GM23248 (cell line): ENCODE measurements at regions not wholly inside any gene's neighbourhood (a gene's known extent, or its start where the extent isn't known, plus 50 kb on each side); places are given as distances from the start of the nearest gene placed in this dataset.

Source experiments
- DNase-seq: peaks from one replicate; pipeline ENCODE4 v3.0.0-alpha.2; 2015
- H2AFZ ChIP-seq: fragments of 200-600 bp; sonication (generic); 2 replicates; pipeline ENCODE4 v1.6.1; 2016; ENCODE audit warnings: antibody characterized with exemption
- H3F3A ChIP-seq: fragments of 200-600 bp; sonication (generic); 2 replicates; pipeline ENCODE4 v1.6.1; 2016; ENCODE audit warnings: mild to moderate bottlenecking, antibody characterized with exemption, mixed run types; ENCODE audit not compliant: insufficient read depth
- H3K27ac ChIP-seq: fragments of 200-600 bp; sonication (generic); 2 replicates; pipeline ENCODE4 v1.5.1; 2016; ENCODE audit warnings: mild to moderate bottlenecking
- H3K27me3 ChIP-seq: fragments of 200-600 bp; sonication (generic); replicated peaks from 2 replicates; pipeline ENCODE4 v1.6.1; 2016; ENCODE audit warnings: mild to moderate bottlenecking; ENCODE audit not compliant: insufficient read depth
- H3K36me3 ChIP-seq: fragments of 200-600 bp; sonication (generic); 2 replicates; pipeline ENCODE4 v1.6.1; 2016; ENCODE audit warnings: low read depth, mild to moderate bottlenecking
- H3K4me1 ChIP-seq: fragments of 200-600 bp; sonication (generic); 2 replicates; pipeline ENCODE4 v1.6.1; 2016; ENCODE audit warnings: mild to moderate bottlenecking; ENCODE audit not compliant: insufficient read depth
- H3K4me2 ChIP-seq: fragments of 200-600 bp; sonication (generic); one replicate; pipeline ENCODE4 v1.6.1; 2016; ENCODE audit warnings: mild to moderate bottlenecking; ENCODE audit not compliant: unreplicated experiment
- H3K4me3 ChIP-seq: fragments of 200-600 bp; sonication (generic); 2 replicates; pipeline ENCODE4 v1.5.1; 2016; ENCODE audit warnings: mild to moderate bottlenecking
- H3K79me2 ChIP-seq: fragments of 200-600 bp; sonication (generic); 2 replicates; pipeline ENCODE4 v1.6.1; 2016; ENCODE audit warnings: mild to moderate bottlenecking; ENCODE audit not compliant: insufficient read depth
- H3K9ac ChIP-seq: fragments of 200-600 bp; sonication (generic); 2 replicates; pipeline ENCODE4 v1.6.1; 2016; ENCODE audit warnings: mild to moderate bottlenecking
- H3K9me2 ChIP-seq: fragments of 200-600 bp; sonication (generic); 2 replicates; pipeline ENCODE4 v1.6.1; 2016; ENCODE audit warnings: mixed run types, mild to moderate bottlenecking, moderate library complexity; ENCODE audit not compliant: insufficient read depth
- H3K9me3 ChIP-seq: fragments of 200-600 bp; sonication (generic); one replicate; pipeline ENCODE4 v1.6.1; 2017; ENCODE audit warnings: low read depth
- H4K20me1 ChIP-seq: fragments of 200-600 bp; sonication (generic); 2 replicates; pipeline ENCODE4 v1.6.0; 2016; ENCODE audit not compliant: insufficient read depth
- EZH2 ChIP-seq: fragments of 200-600 bp; sonication (generic); IDR thresholded peaks from 2 replicates; pipeline ENCODE4 v1.6.1; 2018; ENCODE audit warnings: antibody characterized with exemption, mild to moderate bottlenecking; ENCODE audit not compliant: insufficient read depth, poor library complexity, severe bottlenecking
- EZH2phosphoT487 ChIP-seq: fragments of 200-600 bp; sonication (generic); IDR thresholded peaks from 2 replicates; pipeline ENCODE4 v1.6.1; 2018; ENCODE audit warnings: antibody characterized with exemption, moderate library complexity, mild to moderate bottlenecking, low read depth; ENCODE audit not compliant: insufficient read depth
- WGBS, 2 experiments: methylation state at CpG; one replicate each; pipeline ENCODE4 v1.1.6; 2015 to 2017; ENCODE audit warnings: low lambda C conversion rate in 2 of 2, low coverage in 1 of 2; ENCODE audit errors: missing lambda C conversion rate in 2 of 2; 5-methylcytosine and 5-hydroxymethylcytosine counted together
- in situ Hi-C: fragments of 300-500 bp; cut with MboI; formaldehyde crosslinking; loops from 2 replicates; pipeline ENCODE4 v1.15.0; 2020

DNA sequence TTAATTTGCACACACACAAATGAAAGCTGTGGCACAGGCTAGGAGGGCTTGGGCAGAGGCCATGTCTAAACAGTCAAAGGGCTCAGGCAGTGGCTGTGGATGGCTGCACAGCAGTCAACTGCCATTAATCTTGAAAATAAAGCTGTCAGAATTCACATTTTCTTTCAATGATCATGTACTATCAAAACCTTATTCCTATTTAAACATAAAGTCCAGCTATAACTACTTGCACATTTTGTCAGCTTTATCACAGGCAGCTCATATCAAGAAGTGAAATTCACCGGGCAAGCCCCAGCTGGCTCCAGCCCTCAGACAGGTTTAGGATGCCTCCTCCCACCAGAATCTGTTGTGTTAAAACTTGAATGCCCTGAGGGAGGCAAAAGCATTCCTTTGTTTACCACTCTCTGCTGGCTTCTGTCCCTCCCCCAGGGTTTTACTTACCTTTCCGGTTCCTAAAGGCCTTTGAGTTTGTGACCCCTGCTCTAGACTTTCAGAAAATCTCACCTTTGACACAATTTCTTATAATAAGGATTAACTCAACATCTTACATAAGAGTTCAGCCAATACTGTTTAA is 54.9 kb upstream of the GRAMD2B start:
- Histone ChIP-seq H3K9ac (no peak overlapping the region), H4K20me1 (no peaks in the 10 kb centered on the region), H3K27me3 (no peaks in the 10 kb centered on the region), H3K4me2 (no peak overlapping the region), H3K79me2 (no peaks in the 10 kb centered on the region), H3K4me1 (peaks cover 29% of the 10 kb centered on the region), H3K27ac (no peak overlapping the region), H3F3A (peaks cover 10% of the 10 kb centered on the region; the same call in 1 of the 2 replicates), H3K9me3 (peaks cover under 1% of the 10 kb centered on the region), H3K9me2 (no peaks in the 10 kb centered on the region), H3K36me3 (no peaks in the 10 kb centered on the region), H2AFZ (no peak overlapping the region), H3K4me3 (no peak overlapping the region)
- 90 to 92% methylated on average over 2 of the region's 2 CpGs for WGBS, 2 experiments
- no peak for DNase-seq
- in situ Hi-C loops: no loop called here
- no peak for TF ChIP-seq EZH2
- no peak for TF ChIP-seq EZH2phosphoT487

GRCh38 chr5:126369083-126369482 is 54.1 kb upstream of the GRAMD2B start:
- H3K36me3 ChIP-seq: no peaks in the 10 kb centered on the region
- H3K79me2 ChIP-seq: no peaks in the 10 kb centered on the region
- H3K4me1 ChIP-seq: peaks cover 32% of the 10 kb centered on the region
- H2AFZ ChIP-seq: no peak overlapping the region
- H4K20me1 ChIP-seq: no peaks in the 10 kb centered on the region
- H3K27ac ChIP-seq: no peak overlapping the region
- no peaks in the 10 kb centered on the region for H3K27me3 ChIP-seq
- H3K4me3 ChIP-seq: no peak overlapping the region
- WGBS, 2 experiments: 96 to 98% methylated on average over 2 of the region's 2 CpGs
- no peak for TF ChIP-seq EZH2
- no peak for TF ChIP-seq EZH2phosphoT487
- H3K9me2 ChIP-seq: no peaks in the 10 kb centered on the region
- H3K9ac ChIP-seq: no peak overlapping the region
- peaks cover 9% of the 10 kb centered on the region for H3F3A ChIP-seq
- DNase-seq: no peak
- in situ Hi-C loops: no loop called here
- H3K4me2 ChIP-seq: no peak overlapping the region
- no peaks in the 10 kb centered on the region for H3K9me3 ChIP-seq

DNA sequence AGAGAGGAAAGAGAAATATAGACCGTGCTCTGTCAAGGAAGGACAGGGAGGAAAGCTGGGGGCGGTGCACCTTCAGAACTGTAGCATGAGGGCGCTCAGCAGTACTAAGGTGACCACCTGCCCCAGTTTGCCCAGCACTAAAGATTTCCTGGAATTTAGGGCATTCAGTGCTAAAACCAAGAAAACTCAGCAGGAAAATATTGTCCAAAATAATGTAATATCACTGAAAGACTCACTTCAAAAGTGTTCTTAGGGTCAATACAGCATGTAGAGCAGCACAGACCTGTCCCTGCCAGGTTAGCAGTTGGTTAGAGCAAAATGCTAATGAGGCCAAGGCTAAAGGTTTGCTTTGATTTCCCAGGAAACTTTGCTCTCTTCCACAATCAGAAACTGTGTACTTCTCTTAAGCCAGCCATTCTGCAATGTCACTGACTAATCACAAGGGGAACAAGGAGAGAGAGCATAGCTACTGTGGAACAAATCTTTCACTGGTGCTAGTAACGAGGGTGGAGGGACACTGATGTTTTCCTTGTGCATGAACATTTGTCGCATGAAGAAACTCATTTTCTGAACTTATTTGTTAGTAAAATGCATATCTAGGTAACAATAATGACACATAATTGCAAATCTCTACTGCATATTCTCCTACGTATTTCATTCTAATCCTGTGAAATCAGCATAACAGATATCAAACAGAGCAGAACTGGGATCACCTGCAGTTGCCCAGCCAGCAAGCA is 53.0 kb upstream of the GRAMD2B start:
- no peak overlapping the region for H3K9ac ChIP-seq
- WGBS, 2 experiments: 81 to 84% methylated on average over 6 of the region's 6 CpGs

DNA sequence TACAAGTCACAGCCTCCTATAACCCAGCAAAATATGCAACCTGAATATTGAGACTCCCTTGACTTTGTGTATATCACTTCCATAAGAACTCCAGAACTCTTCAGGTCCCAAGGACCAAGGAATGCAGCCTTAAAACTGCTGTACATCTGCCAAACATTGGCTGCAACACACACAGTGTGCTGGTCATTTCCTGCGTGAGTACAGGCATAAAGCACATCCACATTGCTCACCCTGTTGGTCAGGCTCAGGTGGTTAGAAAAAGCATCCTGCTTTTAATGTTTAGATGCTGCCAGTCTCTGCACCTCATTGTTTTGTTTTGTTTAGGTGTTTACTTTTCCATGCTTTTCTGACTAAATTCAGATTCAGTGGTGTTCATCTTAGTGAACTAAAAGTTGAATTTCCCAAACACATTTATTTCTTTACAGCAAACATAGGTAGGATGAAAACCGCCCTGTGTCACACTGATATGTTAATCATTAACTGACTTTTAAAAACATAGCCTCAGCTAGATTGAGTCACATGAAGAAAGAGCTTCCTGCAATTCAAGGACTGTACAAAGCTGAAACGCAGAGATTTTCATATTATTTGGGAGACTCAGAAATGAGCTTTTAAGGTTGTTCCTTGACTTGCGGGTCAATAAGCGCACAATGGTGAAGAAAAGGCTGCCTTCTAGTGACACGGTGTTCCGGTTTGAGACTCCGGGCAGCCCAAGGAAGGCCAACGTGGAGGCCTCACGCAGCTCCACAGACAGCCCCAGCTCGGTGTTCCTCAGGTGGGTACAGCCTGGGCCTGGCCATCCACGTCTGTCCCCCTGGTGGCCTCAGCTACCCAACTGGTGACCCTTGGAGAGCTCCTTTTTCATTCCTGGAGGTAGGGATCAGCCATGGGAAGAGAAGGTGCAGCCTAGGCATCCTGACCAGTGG is 52.2 kb upstream of the GRAMD2B start:
- Histone ChIP-seq H4K20me1 (no peaks in the 10 kb centered on the region), H3K36me3 (no peaks in the 10 kb centered on the region), H3K4me3 (no peak overlapping the region), H3K27me3 (no peaks in the 10 kb centered on the region), H3K9me3 (no peaks in the 10 kb centered on the region), H3F3A (peaks cover 3% of the 10 kb centered on the region), H2AFZ (no peak overlapping the region; the same call in 1 of the 2 replicates), H3K4me1 (peaks cover 34% of the 10 kb centered on the region), H3K79me2 (no peaks in the 10 kb centered on the region), H3K27ac (peak overlapping the region; percentile 21), H3K4me2 (peak overlapping the region; percentile 7), H3K9ac (no peak overlapping the region), H3K9me2 (no peaks in the 10 kb centered on the region)
- peak; percentile 74 for DNase-seq
- WGBS, 2 experiments: 92% methylated on average over 12 of the region's 12 CpGs
- TF ChIP-seq EZH2phosphoT487 (no peak), EZH2 (no peak)
- in situ Hi-C loops: no loop called here

More for the DNA sequence above, 53.0 kb upstream of the GRAMD2B start:
- Histone ChIP-seq H2AFZ (peak overlapping the region; percentile 46), H3K9me2 (no peaks in the 10 kb centered on the region), H3K4me3 (no peak overlapping the region), H3K27ac (peak overlapping the region; percentile 21), H4K20me1 (no peaks in the 10 kb centered on the region), H3K4me2 (peak overlapping the region; percentile 7), H3K4me1 (peaks cover 33% of the 10 kb centered on the region), H3F3A (peaks cover 3% of the 10 kb centered on the region), H3K36me3 (no peaks in the 10 kb centered on the region), H3K27me3 (no peaks in the 10 kb centered on the region), H3K9me3 (no peaks in the 10 kb centered on the region), H3K79me2 (no peaks in the 10 kb centered on the region)
- in situ Hi-C loops: no loop called here
- TF ChIP-seq EZH2 (no peak), EZH2phosphoT487 (no peak)
- peak; percentile 53 for DNase-seq
